BJ (cell line): ENCODE measurements at regions not wholly inside any gene's neighbourhood (a gene's known extent, or its start where the extent isn't known, plus 50 kb on each side); places are given as distances from the start of the nearest gene placed in this dataset.

Experiments used
- CTCF ChIA-PET: fragments of 350-600 bp; formaldehyde crosslinking; extraction: SDS; loops from one replicate; lab custom pipeline; 2021; ENCODE audit warnings: antibody characterized with exemption, inconsistent platforms; lab: Yijun Ruan, JAX
- POLR2A ChIA-PET: fragments of 300-600 bp; sonication (Branson Sonifier 250); formaldehyde crosslinking; extraction: SDS; loops from one replicate; lab custom pipeline; 2021; ENCODE audit warnings: antibody characterized with exemption; lab: Charles Lee
- DNase-seq: peaks from one replicate; pipeline ENCODE4 v3.0.0-alpha.2; 2011; ENCODE audit warnings: low read depth
- H3K27me3 ChIP-seq: 2 replicates; pipeline ENCODE4 v1.6.0; 2011; ENCODE audit warnings: low read length; ENCODE audit not compliant: control insufficient read depth, insufficient read depth
- H3K36me3 ChIP-seq: 2 replicates; pipeline ENCODE4 v1.5.1; 2011; ENCODE audit warnings: low read length; ENCODE audit not compliant: control insufficient read depth, insufficient read depth
- H3K4me3 ChIP-seq: 2 replicates; pipeline ENCODE4 v1.5.1; 2011; ENCODE audit warnings: low read depth, mild to moderate bottlenecking, control low read depth, low read length
- TF ChIP-seq, protein P1 (sequence below): IDR thresholded peaks from 2 replicates; pipeline ENCODE4 v1.5.1; 2011; ENCODE audit warnings: low read depth, mild to moderate bottlenecking, control low read depth, inconsistent platforms, low read length, moderate library complexity; ENCODE audit not compliant: insufficient read depth

DNA sequence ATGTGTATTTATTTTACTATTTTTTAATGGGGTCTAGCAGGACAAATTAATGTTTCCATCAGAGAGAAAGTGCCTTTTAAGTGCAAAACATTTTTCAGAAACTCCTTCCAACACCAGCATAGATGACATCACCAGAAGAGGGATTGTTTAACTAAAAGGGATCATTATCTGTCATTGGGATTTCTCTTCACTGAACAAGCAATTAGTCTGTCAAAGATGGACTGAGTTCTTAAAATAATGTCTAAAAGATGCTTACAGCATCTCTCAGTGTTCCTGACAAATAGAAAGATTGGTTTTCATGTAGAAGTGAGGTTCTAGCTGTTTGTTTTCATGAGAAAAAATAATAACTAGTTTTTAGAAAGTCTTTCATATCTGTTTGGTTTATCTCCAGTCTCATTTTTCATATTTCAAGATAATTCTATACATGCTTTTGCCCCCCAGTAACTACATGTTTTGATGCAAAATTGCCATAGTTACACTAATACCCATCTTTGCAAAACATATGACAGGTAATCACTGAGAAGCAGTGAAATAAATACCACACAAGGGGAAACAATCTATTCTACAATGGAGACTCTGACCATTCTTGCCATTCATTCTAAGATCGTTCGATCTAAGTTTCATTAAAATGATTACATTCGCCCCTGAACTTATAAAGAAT lies 850.3 kb downstream of the GALC start:
- Histone ChIP-seq H3K4me3 (no peak overlapping the region), H3K27me3 (no peaks in the 10 kb centered on the region), H3K36me3 (no peaks in the 10 kb centered on the region)
- DNase-seq = no peak
- POLR2A ChIA-PET = no interaction called here
- CTCF ChIA-PET = no interaction called here
- TF ChIP-seq, protein P1, sequence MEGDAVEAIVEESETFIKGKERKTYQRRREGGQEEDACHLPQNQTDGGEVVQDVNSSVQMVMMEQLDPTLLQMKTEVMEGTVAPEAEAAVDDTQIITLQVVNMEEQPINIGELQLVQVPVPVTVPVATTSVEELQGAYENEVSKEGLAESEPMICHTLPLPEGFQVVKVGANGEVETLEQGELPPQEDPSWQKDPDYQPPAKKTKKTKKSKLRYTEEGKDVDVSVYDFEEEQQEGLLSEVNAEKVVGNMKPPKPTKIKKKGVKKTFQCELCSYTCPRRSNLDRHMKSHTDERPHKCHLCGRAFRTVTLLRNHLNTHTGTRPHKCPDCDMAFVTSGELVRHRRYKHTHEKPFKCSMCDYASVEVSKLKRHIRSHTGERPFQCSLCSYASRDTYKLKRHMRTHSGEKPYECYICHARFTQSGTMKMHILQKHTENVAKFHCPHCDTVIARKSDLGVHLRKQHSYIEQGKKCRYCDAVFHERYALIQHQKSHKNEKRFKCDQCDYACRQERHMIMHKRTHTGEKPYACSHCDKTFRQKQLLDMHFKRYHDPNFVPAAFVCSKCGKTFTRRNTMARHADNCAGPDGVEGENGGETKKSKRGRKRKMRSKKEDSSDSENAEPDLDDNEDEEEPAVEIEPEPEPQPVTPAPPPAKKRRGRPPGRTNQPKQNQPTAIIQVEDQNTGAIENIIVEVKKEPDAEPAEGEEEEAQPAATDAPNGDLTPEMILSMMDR = no peak

DNA sequence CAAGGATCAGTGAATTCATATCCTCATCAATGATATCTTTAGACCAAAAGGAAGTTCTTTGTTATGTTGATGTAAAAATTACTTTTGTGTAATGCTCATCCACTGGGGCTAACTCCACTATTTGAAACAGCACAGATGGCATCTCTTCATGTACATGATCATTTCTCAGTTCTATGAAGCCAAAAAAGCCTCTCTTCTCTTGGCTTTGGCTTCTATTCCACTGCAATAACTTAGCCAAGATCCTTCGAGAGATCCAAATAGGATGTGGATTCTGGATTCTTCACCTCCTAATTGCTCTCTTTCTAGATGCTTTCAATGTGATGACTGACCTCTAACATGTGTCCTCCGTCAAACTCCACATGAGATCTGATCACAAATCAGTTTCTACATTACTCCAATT lies 851.2 kb downstream of the GALC start:
- ChIA-PET CTCF (no interaction called here), POLR2A (no interaction called here)
- Histone ChIP-seq H3K36me3 (no peaks in the 10 kb centered on the region), H3K4me3 (no peak overlapping the region), H3K27me3 (no peaks in the 10 kb centered on the region)
- TF ChIP-seq, protein P1 = no peak
- DNase-seq = no peak

DNA sequence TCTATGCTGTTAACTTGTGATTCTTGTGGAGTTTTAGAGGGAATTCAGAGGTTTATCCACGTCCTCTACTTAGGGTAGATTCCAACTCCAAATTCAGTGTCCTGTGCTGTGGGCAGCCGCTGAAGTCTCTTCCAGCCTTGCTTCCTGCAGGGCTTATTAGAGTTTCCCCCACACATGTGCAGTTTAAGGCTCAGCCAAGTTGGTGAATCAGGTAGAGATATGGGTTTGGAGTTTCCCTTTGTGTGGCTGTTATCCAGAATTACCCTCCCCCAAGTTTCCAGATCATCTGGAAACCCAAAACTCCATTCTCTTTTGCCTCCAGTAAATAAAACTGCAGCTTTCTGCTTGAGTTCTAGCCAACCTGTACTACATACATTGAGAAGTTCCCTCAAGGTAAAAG lies 853.7 kb downstream of the GALC start:
- DNase-seq = no peak

DNA sequence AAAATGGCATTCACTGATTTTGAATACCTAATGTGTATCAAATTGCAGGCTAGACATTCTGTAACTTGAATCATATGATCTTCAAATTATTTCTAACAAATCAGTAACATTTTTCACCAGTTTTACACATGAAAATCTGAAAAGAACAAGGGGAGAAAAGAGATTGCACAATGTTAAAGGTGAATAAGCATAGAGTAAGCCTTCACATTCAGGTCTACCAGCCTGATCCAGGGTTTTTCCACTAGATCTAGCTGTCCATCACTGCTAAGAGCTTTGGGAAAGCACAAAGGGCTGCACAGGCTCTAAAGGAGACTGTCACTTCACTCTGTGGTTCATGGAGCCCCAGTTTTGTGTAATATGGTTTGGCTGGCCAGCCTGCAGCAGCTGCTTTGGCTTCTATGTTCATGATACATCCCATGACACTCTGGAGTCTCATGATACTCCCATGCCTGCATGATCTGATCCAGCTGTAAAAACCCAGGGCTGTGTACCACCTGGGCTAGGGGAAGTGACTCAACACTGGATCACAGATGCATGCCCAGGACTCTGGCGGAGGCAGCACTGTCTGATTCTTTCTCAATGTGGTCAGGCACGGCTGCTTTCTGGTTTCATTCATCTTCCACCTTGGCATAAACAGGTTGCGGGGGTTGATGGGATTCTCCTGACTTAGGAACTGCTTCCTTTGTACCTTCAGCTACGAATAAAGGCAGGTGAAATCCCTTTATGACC lies 859.7 kb downstream of the GALC start:
- TF ChIP-seq, protein P1 = no peak

More for the DNA sequence above, 853.7 kb downstream of the GALC start:
- H3K27me3 ChIP-seq = no peaks in the 10 kb centered on the region
- H3K36me3 ChIP-seq = no peaks in the 10 kb centered on the region
- TF ChIP-seq, protein P1 = no peak
- ChIA-PET POLR2A (no interaction called here), CTCF (interaction anchor here (1.1 kb wide), 1 partner anchor 477 kb away, joined by 3 read pairs; no protein-coding TSS in a partner anchor)
- H3K4me3 ChIP-seq = no peak overlapping the region

DNA sequence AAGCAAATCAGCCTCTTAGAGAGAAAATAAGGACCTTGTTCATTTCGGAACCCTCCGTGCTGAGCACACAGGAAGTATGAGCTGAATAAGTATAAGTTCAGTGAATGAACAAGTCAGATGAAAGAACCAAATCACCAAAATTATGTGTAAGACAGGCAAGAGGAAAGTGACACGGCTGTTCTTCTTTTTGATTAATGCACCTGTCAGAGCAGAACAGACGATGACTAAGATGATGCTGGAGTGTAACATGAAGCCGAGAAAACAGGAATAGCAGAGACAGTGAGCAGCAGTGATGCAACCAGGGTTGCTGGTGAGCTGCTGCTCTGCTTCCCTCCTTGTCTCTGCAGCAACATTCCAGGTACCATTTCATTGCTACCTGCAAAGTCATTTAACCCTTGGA lies 861.1 kb downstream of the GALC start:
- ChIA-PET CTCF (no interaction called here), POLR2A (no interaction called here)
- TF ChIP-seq, protein P1 = no peak
- no peak overlapping the region for H3K4me3 ChIP-seq
- DNase-seq = no peak
- no peaks in the 10 kb centered on the region for H3K27me3 ChIP-seq
- no peaks in the 10 kb centered on the region for H3K36me3 ChIP-seq

More for the DNA sequence above, 859.7 kb downstream of the GALC start:
- ChIA-PET CTCF (interaction anchor here (0.7 to 0.8 kb wide), 2 partner anchors 15 to 175 kb away, joined by 3 read pairs; no protein-coding TSS in a partner anchor), POLR2A (no interaction called here)
- Histone ChIP-seq H3K4me3 (no peak overlapping the region), H3K36me3 (no peaks in the 10 kb centered on the region), H3K27me3 (no peaks in the 10 kb centered on the region)
- DNase-seq = peak; percentile 55
